Endothelial cell of umbilical vein (primary cell): ENCODE measurements at regions not wholly inside any gene's neighbourhood (a gene's known extent, or its start where the extent isn't known, plus 50 kb on each side); places are given as distances from the start of the nearest gene placed in this dataset.

Source experiments
- BruUV-seq: library from RNA; stranded (reverse); fragments of 400-500 nt; replicated peaks from 2 replicates; lab custom pipeline; 2021; lab: Mats Ljungman, UMichigan
- CTCF ChIA-PET: fragments of 300-600, 350-600 bp; sonication (Branson Sonifier 250); formaldehyde crosslinking; loops from one replicate; lab custom pipeline; 2021; ENCODE audit warnings: antibody characterized with exemption, inconsistent platforms; lab: Charles Lee
- POLR2A ChIA-PET: fragments of 300-600, 350-600 bp; sonication (Branson Sonifier 250); formaldehyde crosslinking; loops from one replicate; lab custom pipeline; 2021; ENCODE audit warnings: antibody characterized with exemption, inconsistent platforms; lab: Charles Lee
- DNase-seq: peaks from one replicate; pipeline ENCODE4 v3.0.0-alpha.2; 2011; ENCODE audit warnings: low read depth, low spot score
- FAIRE-seq: peaks from 2 replicates; lab custom pipeline; 2011; peaks lifted over from hg19 to GRCh38; lab: Jason Lieb, UNC
- H2AFZ ChIP-seq: 2 replicates; pipeline ENCODE4 v1.6.0; 2012; ENCODE audit warnings: low read depth, low read length, control low read depth, inconsistent platforms
- H3K27ac ChIP-seq: 2 replicates; pipeline ENCODE4 v1.5.1; 2011; ENCODE audit warnings: low read depth, mild to moderate bottlenecking, control low read depth, low read length, moderate library complexity; ENCODE audit not compliant: insufficient read depth
- H3K27me3 ChIP-seq, 2 experiments: 2 replicates each; pipeline versions ENCODE4 v1.6.0 to v1.6.1; 2011; ENCODE audit warnings: low read length in 2 of 2, mixed read lengths in 1 of 2; ENCODE audit not compliant: control insufficient read depth in 2 of 2, insufficient read depth in 2 of 2
- H3K36me3 ChIP-seq, 2 experiments: 2 replicates in 1 of 2; 3 replicates in 1 of 2; pipeline ENCODE4 v1.5.1; 2011; ENCODE audit warnings: low read length in 2 of 2, mild to moderate bottlenecking in 1 of 2, moderate library complexity in 1 of 2; ENCODE audit not compliant: control insufficient read depth in 2 of 2, insufficient read depth in 2 of 2; ENCODE audit errors: extremely low read depth in 1 of 2
- H3K4me1 ChIP-seq: 3 replicates; pipeline ENCODE4 v1.5.1; 2011; ENCODE audit warnings: mild to moderate bottlenecking, low read length; ENCODE audit not compliant: control insufficient read depth, insufficient read depth; ENCODE audit errors: extremely low read depth
- H3K4me2 ChIP-seq: 2 replicates; pipeline ENCODE4 v1.6.1; 2011; ENCODE audit warnings: low read length, control low read depth, mixed read lengths; ENCODE audit not compliant: insufficient read depth
- H3K4me3 ChIP-seq, 3 experiments: fragments of 200-600 bp in 1 of 3; sonication (generic), shearing (Covaris generic) in 1 of 3; replicated peaks in 1 of 3; 2 replicates each; pipeline ENCODE4 v1.5.1; 2011 to 2016; ENCODE audit warnings: control low read depth in 3 of 3, low read length in 3 of 3, mild to moderate bottlenecking in 2 of 3, inconsistent platforms in 1 of 3, low read depth in 1 of 3, moderate library complexity in 1 of 3; ENCODE audit not compliant: insufficient read depth in 1 of 3
- H3K79me2 ChIP-seq: 2 replicates; pipeline ENCODE4 v1.6.0; 2012; ENCODE audit warnings: low read length, inconsistent platforms; ENCODE audit not compliant: control insufficient read depth, insufficient read depth
- H3K9ac ChIP-seq: replicated peaks from 2 replicates; pipeline ENCODE3; 2011; ENCODE audit warnings: low read length, control low read depth; ENCODE audit not compliant: insufficient read depth; ENCODE audit errors: extremely low read depth
- H3K9me1 ChIP-seq: replicated peaks from 3 replicates; pipeline ENCODE4 v1.6.0; 2011; ENCODE audit warnings: mild to moderate bottlenecking, low read length; ENCODE audit not compliant: control insufficient read depth, insufficient read depth; ENCODE audit errors: extremely low read depth
- H3K9me3 ChIP-seq: replicated peaks from 2 replicates; pipeline ENCODE4 v1.5.1; 2012; ENCODE audit warnings: low read length, inconsistent platforms; ENCODE audit not compliant: control insufficient read depth, insufficient read depth
- H4K20me1 ChIP-seq: replicated peaks from 2 replicates; pipeline ENCODE3; 2011; ENCODE audit warnings: mild to moderate bottlenecking, low read length; ENCODE audit not compliant: control insufficient read depth, insufficient read depth; ENCODE audit errors: extremely low read depth
- EZH2 ChIP-seq: IDR thresholded peaks from 2 replicates; pipeline ENCODE4 v1.6.1; 2012; ENCODE audit warnings: borderline replicate concordance, low read depth, mild to moderate bottlenecking, moderate library complexity, low read length, inconsistent platforms; ENCODE audit not compliant: severe bottlenecking
- FOS ChIP-seq: IDR thresholded peaks from 2 replicates; pipeline ENCODE4 v1.6.1; 2011; ENCODE audit warnings: mild to moderate bottlenecking, low read length, moderate library complexity, borderline replicate concordance; ENCODE audit not compliant: insufficient read depth
- GATA2 ChIP-seq: IDR thresholded peaks from 2 replicates; pipeline ENCODE4 v1.7.0; 2011; ENCODE audit warnings: low read depth, mild to moderate bottlenecking, moderate library complexity, mixed read lengths, low read length; ENCODE audit not compliant: insufficient read length, insufficient read depth
- JUN ChIP-seq: IDR thresholded peaks from 2 replicates; pipeline ENCODE4 v1.6.1; 2011; ENCODE audit warnings: borderline replicate concordance, low read depth; ENCODE audit not compliant: insufficient read length, insufficient read depth
- MYC ChIP-seq: IDR thresholded peaks from one replicate; pipeline ENCODE4 v1.6.1; 2011; ENCODE audit warnings: mild to moderate bottlenecking, low read depth, low read length
- POLR2A ChIP-seq: IDR thresholded peaks from 2 replicates; pipeline ENCODE4 v1.6.1; 2012; ENCODE audit warnings: low read depth, mild to moderate bottlenecking, control low read depth, low read length
- POLR2AphosphoS5 ChIP-seq: IDR thresholded peaks from 2 replicates; pipeline ENCODE4 v1.6.1; 2012; ENCODE audit warnings: low read depth, mild to moderate bottlenecking, control low read depth, low read length, moderate library complexity; ENCODE audit not compliant: insufficient read depth
- dilution Hi-C: fragments of 300-500 bp; cut with MboI; formaldehyde crosslinking; loops from one replicate; pipeline ENCODE4 v1.15.0; 2019; ENCODE audit warnings: low sequenced_read_pairs; ENCODE audit not compliant: extremely low pct_ligation_motif_present
- intact Hi-C: fragments of 100-400 bp; cut with micrococcal nuclease; formaldehyde crosslinking; loops from one replicate; pipeline ENCODE4 v1.10.0; 2022
- TF ChIP-seq, protein P1 (sequence below): IDR thresholded peaks from 2 replicates; pipeline ENCODE4 v1.6.1; 2011; ENCODE audit not compliant: insufficient read depth, insufficient read length
- TF ChIP-seq, protein P2 (sequence below), 2 donors: IDR thresholded peaks; 1 replicate in 1 of 2; 2 replicates in 1 of 2; pipeline ENCODE4 v1.5.1; 2011; ENCODE audit warnings: low read length in 2 of 2, mild to moderate bottlenecking in 2 of 2, moderate library complexity in 2 of 2, control low read depth in 1 of 2, inconsistent platforms in 1 of 2, low read depth in 1 of 2; ENCODE audit not compliant: insufficient read depth in 1 of 2; ENCODE audit errors: extremely low read depth in 1 of 2

DNA sequence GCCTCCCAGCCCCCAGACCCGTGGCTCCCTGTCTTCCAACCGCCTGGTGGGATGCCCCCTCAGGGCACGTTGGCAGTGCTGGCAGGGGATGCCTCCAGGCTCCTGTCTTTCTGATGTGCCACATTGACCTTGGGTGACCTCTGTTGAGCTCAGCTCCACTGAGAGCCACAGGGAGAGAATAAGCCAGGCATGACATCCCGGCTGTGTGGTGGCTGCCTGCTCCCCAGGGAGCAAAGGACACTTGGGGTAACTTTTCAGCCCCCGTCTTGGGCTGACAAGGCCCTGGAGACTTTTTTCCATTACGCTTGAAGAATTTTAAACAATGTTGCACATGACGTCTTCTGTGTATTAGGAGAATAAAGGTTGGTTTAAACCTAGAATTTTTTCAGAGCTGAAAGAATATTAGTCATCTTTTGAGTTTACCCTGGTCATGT, 246.0 kb downstream of the TSN start:
- BruUV-seq: no TSS peak

More for the DNA sequence above, 246.0 kb downstream of the TSN start:
- FAIRE-seq (no peak), DNase-seq (no peak)
- no peaks in the 10 kb centered on the region for H3K9me1 ChIP-seq
- TF ChIP-seq EZH2 (no peak), POLR2AphosphoS5 (no peak), JUN (no peak), GATA2 (no peak), POLR2A (no peak), MYC (no peak), FOS (no peak)
- TF ChIP-seq, protein P1, sequence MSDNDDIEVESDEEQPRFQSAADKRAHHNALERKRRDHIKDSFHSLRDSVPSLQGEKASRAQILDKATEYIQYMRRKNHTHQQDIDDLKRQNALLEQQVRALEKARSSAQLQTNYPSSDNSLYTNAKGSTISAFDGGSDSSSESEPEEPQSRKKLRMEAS: no peak
- TF ChIP-seq, protein P2, sequence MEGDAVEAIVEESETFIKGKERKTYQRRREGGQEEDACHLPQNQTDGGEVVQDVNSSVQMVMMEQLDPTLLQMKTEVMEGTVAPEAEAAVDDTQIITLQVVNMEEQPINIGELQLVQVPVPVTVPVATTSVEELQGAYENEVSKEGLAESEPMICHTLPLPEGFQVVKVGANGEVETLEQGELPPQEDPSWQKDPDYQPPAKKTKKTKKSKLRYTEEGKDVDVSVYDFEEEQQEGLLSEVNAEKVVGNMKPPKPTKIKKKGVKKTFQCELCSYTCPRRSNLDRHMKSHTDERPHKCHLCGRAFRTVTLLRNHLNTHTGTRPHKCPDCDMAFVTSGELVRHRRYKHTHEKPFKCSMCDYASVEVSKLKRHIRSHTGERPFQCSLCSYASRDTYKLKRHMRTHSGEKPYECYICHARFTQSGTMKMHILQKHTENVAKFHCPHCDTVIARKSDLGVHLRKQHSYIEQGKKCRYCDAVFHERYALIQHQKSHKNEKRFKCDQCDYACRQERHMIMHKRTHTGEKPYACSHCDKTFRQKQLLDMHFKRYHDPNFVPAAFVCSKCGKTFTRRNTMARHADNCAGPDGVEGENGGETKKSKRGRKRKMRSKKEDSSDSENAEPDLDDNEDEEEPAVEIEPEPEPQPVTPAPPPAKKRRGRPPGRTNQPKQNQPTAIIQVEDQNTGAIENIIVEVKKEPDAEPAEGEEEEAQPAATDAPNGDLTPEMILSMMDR (IDR thresholded peaks at IDR 0.05; ENCODE audit: extremely low read depth in 1 of 2, insufficient read depth in 1 of 2, low read depth in 1 of 2, low read length in 2 of 2): no peak
- no peaks in the 10 kb centered on the region for H3K36me3 ChIP-seq
- no peak overlapping the region for H2AFZ ChIP-seq
- H3K4me2 ChIP-seq: no peak overlapping the region
- POLR2A ChIA-PET: no interaction called here
- no peak overlapping the region for H3K27ac ChIP-seq
- H3K9ac ChIP-seq: no peak overlapping the region
- no peaks in the 10 kb centered on the region for H3K79me2 ChIP-seq
- intact Hi-C loops: no loop called here
- CTCF ChIA-PET: no interaction called here
- H3K27me3 ChIP-seq: no peaks in the 10 kb centered on the region
- peaks cover 3% of the 10 kb centered on the region for H3K4me1 ChIP-seq
- H3K4me3 ChIP-seq: no peak overlapping the region
- no peaks in the 10 kb centered on the region for H4K20me1 ChIP-seq
- H3K9me3 ChIP-seq: no peaks in the 10 kb centered on the region
- dilution Hi-C loops: no loop called here
